ENCODE measurements at regions not wholly inside any gene's neighbourhood (a gene's known extent, or its start where the extent isn't known, plus 50 kb on each side); places are given as distances from the start of the nearest gene placed in this dataset.
A peak's percentile ranks its signal among the peaks of the same experiment; 100 is the strongest.

DNA sequence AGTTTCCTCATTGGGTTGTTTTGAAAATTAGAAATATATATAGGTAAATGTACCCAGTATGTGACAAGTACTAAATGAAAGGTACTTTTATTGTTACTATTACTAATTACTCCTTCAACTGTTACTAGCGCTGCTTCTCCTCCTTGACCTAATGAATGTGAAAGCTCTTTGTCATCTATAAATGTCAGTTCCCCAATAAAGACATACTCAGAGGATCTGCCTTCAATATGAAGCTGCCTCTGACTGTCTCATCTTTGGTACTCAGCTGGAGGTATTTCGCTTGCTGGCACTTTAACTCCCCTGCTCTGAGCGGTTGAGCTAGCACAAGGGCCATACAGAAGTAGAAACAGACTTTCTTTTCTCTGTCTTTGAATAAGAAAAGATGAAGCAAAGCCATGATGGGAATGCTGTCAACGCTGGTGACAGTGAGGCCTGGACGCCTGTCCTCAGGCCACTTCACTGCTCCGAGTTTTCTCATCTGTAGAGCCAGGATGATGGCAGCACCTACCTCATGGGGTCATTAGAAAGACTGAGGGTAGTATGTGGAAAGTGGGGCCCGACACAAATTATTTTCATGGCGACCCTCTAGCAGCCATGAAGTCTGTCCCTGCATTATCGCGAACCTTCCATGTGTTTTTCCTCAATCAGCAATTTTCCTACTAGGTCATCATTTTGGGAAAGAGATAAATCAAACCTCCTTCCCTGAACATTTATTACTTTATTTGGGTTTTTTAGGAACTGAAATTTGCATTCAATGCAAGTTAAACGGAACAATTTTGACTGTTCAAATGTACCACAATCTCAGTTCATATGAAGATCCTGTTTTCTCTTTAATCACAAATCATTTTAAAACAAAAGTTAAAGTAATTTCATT, 55.9 kb upstream of the SNX9 start:
- H3K27ac ChIP-seq = peak overlapping the region; percentile 18
- H3K9me3 ChIP-seq = no peaks in the 10 kb centered on the region
- no peaks in the 10 kb centered on the region for H3K27me3 ChIP-seq

DNA sequence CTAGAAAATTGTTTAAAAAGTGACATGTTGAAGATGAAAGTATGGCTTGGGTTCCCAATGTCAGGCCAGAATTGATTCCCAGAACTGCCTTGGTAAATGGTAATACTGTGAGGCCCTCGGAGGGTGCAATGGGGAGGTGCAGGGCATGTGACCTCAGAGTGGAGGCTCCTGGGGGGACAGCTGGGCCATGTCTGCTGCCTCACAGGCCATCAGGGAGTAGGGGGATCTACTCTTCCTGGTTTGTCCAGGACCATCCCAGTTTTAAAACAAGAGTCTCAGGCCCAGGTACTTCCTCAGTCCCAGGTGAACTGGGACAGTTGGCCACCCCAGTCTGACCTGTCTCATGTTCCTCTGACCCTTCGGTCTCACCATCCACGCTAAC, 55.3 kb upstream of the SNX9 start:
- 87% methylated on average over 3 of the region's 3 CpGs for WGBS
- TF ChIP-seq, protein P1, sequence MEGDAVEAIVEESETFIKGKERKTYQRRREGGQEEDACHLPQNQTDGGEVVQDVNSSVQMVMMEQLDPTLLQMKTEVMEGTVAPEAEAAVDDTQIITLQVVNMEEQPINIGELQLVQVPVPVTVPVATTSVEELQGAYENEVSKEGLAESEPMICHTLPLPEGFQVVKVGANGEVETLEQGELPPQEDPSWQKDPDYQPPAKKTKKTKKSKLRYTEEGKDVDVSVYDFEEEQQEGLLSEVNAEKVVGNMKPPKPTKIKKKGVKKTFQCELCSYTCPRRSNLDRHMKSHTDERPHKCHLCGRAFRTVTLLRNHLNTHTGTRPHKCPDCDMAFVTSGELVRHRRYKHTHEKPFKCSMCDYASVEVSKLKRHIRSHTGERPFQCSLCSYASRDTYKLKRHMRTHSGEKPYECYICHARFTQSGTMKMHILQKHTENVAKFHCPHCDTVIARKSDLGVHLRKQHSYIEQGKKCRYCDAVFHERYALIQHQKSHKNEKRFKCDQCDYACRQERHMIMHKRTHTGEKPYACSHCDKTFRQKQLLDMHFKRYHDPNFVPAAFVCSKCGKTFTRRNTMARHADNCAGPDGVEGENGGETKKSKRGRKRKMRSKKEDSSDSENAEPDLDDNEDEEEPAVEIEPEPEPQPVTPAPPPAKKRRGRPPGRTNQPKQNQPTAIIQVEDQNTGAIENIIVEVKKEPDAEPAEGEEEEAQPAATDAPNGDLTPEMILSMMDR (IDR thresholded peaks at IDR 0.05) = no peak
- TF ChIP-seq EP300 (IDR thresholded peaks at IDR 0.05) = no peak
- TF ChIP-seq POLR2AphosphoS5 (IDR thresholded peaks at IDR 0.05) = no peak
- no peak for TF ChIP-seq POLR2A (IDR thresholded peaks at IDR 0.05)
- Histone ChIP-seq H3K4me3 (no peak overlapping the region), H3K27me3 (no peaks in the 10 kb centered on the region), H3K4me1 (peaks cover 29% of the 10 kb centered on the region), H3K9me3 (no peaks in the 10 kb centered on the region), H3K27ac (peak overlapping the region; percentile 18), H3K36me3 (no peaks in the 10 kb centered on the region)
- DNase-seq (ENCODE audit: low spot score in 2 of 2) = no peak

More for the DNA sequence above, 55.9 kb upstream of the SNX9 start:
- DNase-seq (ENCODE audit: low spot score in 2 of 2) = no peak
- H3K4me3 ChIP-seq = no peak overlapping the region
- no peaks in the 10 kb centered on the region for H3K36me3 ChIP-seq
- peaks cover 35% of the 10 kb centered on the region for H3K4me1 ChIP-seq
- TF ChIP-seq POLR2AphosphoS5 (IDR thresholded peaks at IDR 0.05) (no peak), POLR2A (IDR thresholded peaks at IDR 0.05) (no peak), EP300 (IDR thresholded peaks at IDR 0.05) (no peak)
- TF ChIP-seq, protein P1 (IDR thresholded peaks at IDR 0.05) = no peak
- WGBS = 94% methylated on average over 11 of the region's 11 CpGs

DNA sequence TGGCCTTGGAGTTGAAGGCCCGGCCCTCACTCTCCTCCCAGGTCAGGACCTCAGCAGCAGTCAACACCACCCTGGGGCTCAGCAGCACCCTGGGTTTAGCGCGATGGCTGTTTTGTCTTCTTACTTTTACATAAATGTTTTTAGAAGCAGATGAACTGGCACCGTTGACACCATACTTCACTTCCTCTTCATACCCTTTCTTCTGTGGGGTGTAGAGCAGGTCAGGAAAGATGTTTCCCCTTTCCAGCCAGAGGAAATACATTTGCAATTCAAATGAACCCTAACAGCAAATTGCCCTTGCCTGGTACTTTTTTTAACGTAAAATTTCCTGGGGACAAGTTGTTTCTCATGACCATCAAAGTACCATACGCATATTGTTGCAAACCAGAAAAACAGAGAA, 54.7 kb upstream of the SNX9 start:
- TF ChIP-seq POLR2AphosphoS5 (IDR thresholded peaks at IDR 0.05) (no peak), EP300 (IDR thresholded peaks at IDR 0.05) (no peak)
- Histone ChIP-seq H3K4me1 (peaks cover 24% of the 10 kb centered on the region), H3K27ac (peak overlapping the region; percentile 18), H3K36me3 (no peaks in the 10 kb centered on the region), H3K4me3 (no peak overlapping the region), H3K27me3 (peaks cover under 1% of the 10 kb centered on the region), H3K9me3 (no peaks in the 10 kb centered on the region)
- 87% methylated on average over 6 of the region's 6 CpGs for WGBS
- no peak for DNase-seq (ENCODE audit: low spot score in 2 of 2)

DNA sequence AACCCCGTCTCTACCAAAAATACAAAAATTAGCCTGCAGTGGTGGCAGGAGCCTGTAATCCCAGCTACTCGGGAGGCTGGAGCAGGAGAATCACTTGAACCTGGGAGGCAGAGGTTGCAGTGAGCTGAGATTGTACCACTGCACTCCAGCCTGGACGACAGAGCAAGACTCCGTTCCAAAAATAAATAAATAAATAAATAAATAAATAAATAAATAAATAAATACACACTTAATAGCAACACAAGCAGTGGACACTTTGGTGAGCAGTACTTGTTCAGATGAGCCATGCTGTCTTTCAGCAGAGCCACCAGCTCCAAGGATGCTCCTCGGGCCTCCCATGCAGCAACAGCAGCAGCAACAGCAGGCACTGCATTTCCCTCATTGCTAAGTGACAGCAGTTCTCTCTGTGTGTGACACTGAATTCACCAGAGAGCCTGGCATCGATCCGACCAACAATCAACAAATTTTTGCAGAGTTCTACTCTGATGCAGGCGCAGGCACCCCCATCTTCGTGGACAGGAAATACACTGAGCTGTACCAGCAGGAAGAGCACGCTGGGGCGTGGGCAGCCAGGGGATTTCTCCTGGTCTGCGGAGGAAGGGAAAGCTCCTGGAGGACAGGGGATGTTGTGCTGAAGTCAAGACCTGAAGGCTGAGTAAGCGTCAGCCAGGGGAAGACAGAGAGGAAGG, 54.0 kb upstream of the SNX9 start:
- TF ChIP-seq, protein P1 (IDR thresholded peaks at IDR 0.05) = no peak
- TF ChIP-seq EP300 (IDR thresholded peaks at IDR 0.05) = no peak
- TF ChIP-seq POLR2A (IDR thresholded peaks at IDR 0.05) = no peak
- TF ChIP-seq POLR2AphosphoS5 (IDR thresholded peaks at IDR 0.05) = no peak
- Histone ChIP-seq H3K4me1 (peaks cover 17% of the 10 kb centered on the region), H3K36me3 (no peaks in the 10 kb centered on the region), H3K9me3 (no peaks in the 10 kb centered on the region), H3K27ac (no peak overlapping the region), H3K4me3 (no peak overlapping the region), H3K27me3 (peaks cover 8% of the 10 kb centered on the region)
- no peak for DNase-seq (ENCODE audit: low spot score in 2 of 2)
- 79% methylated on average over 11 of the region's 13 CpGs for WGBS

DNA sequence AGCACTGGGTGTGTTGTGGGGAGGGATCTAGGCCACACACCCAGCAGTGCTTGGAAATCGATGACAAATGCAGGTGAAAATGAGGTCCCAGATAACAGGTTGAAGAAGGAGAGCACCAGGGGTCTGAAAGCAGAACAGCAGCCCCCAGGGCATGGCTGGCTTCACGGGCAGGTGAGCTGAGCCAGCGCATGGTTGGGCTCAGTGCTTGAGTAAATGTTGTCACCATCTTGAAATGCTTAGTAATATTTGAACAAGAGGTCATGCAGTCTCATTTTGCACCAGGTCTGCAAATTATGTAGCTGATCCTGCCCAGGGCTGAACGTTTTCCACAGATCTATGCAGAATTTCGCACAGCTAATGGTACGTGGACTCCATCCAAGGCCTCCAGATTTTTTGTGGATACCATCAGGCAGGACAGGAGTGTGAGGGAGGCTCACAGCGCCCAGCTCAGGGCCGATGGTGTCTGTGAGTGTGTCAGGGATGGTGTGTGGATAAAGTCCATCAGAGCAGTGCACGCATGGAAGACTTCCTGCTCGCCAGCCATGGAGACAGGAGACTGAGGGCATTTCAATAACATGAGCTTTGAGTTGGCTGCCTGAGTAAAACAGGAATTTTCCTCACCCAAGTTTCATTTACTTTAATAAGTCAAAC, 53.1 kb upstream of the SNX9 start:
- H3K4me1 ChIP-seq = peaks cover 8% of the 10 kb centered on the region
- WGBS = 77% methylated on average over 10 of the region's 10 CpGs
- H3K4me3 ChIP-seq = no peak overlapping the region
- DNase-seq (ENCODE audit: low spot score in 2 of 2) = no peak
- peaks cover 8% of the 10 kb centered on the region for H3K27me3 ChIP-seq
- no peaks in the 10 kb centered on the region for H3K9me3 ChIP-seq
- no peaks in the 10 kb centered on the region for H3K36me3 ChIP-seq
- H3K27ac ChIP-seq = no peak overlapping the region
- TF ChIP-seq POLR2AphosphoS5 (IDR thresholded peaks at IDR 0.05) = no peak
- TF ChIP-seq, protein P1 (IDR thresholded peaks at IDR 0.05) = no peak
- no peak for TF ChIP-seq POLR2A (IDR thresholded peaks at IDR 0.05)
- TF ChIP-seq EP300 (IDR thresholded peaks at IDR 0.05) = no peak
